ENCODE measurements at regions not wholly inside any gene's neighbourhood (a gene's known extent, or its start where the extent isn't known, plus 50 kb on each side); places are given as distances from the start of the nearest gene placed in this dataset.
"Not testable (repeated sequence)": the region's sequence is repeated elsewhere in the genome, so short reads cannot be mapped to it uniquely, and the experiment has no call there.

GRCh38 chr5:178063277-178063676 is 50.1 kb upstream of the N4BP3 start:
- no peak overlapping the region for H3K27ac ChIP-seq
- no peak overlapping the region for H3K4me3 ChIP-seq
- ATAC-seq (no peak), DNase-seq (no peak)
- TF ChIP-seq CTCF (IDR thresholded peaks at IDR 0.05) = no peak
- H3K36me3 ChIP-seq = no peaks in the 10 kb centered on the region
- H3K4me1 ChIP-seq = no peaks in the 10 kb centered on the region
- intact Hi-C loops (cut with DNase I) = no loop called here
- H3K9me3 ChIP-seq = no peaks in the 10 kb centered on the region
- H3K27me3 ChIP-seq (ENCODE audit: low read depth) = peaks cover 12% of the 10 kb centered on the region

GRCh38 chr5:178058321-178059012 is 54.9 kb upstream of the N4BP3 start:
- H3K4me3 ChIP-seq = no peak overlapping the region
- DNase-seq (peak; percentile 62), ATAC-seq (peak; percentile 57 to 80)
- intact Hi-C loops (cut with DNase I) = no loop called here
- peaks cover 3% of the 10 kb centered on the region for H3K27me3 ChIP-seq (ENCODE audit: low read depth)
- no peak for TF ChIP-seq CTCF (IDR thresholded peaks at IDR 0.05)
- H3K27ac ChIP-seq = no peak overlapping the region
- H3K36me3 ChIP-seq = no peaks in the 10 kb centered on the region
- H3K4me1 ChIP-seq = no peaks in the 10 kb centered on the region
- H3K9me3 ChIP-seq = no peaks in the 10 kb centered on the region

- TF ChIP-seq CTCF (IDR thresholded peaks at IDR 0.05) = no peak
- ATAC-seq = peak in 1 of 2 donors; percentile 19
- H3K27me3 ChIP-seq (ENCODE audit: low read depth) = peaks cover 3% of the 10 kb centered on the region
- no peaks in the 10 kb centered on the region for H3K9me3 ChIP-seq
- no peak overlapping the region for H3K4me3 ChIP-seq
- H3K4me1 ChIP-seq = no peaks in the 10 kb centered on the region
- intact Hi-C loops (cut with DNase I) = no loop called here
- DNase-seq = no peak
- no peaks in the 10 kb centered on the region for H3K36me3 ChIP-seq
- H3K27ac ChIP-seq = no peak overlapping the region
Observed at GRCh38 chr5:178057839-178058238, 55.5 kb upstream of the N4BP3 start.

- H3K4me3 ChIP-seq = no peak overlapping the region
- intact Hi-C loops (cut with DNase I) = no loop called here
- peaks cover 3% of the 10 kb centered on the region for H3K27me3 ChIP-seq (ENCODE audit: low read depth)
- H3K27ac ChIP-seq = no peak overlapping the region
- no peaks in the 10 kb centered on the region for H3K36me3 ChIP-seq
- H3K4me1 ChIP-seq = no peaks in the 10 kb centered on the region
- no peak for DNase-seq
- no peak for ATAC-seq
- no peaks in the 10 kb centered on the region for H3K9me3 ChIP-seq
- no peak for TF ChIP-seq CTCF (IDR thresholded peaks at IDR 0.05)
Observed at GRCh38 chr5:178056935-178057334, 56.4 kb upstream of the N4BP3 start.

- H3K36me3 ChIP-seq; ATAC-seq; H3K4me1 ChIP-seq; H3K27ac ChIP-seq; H3K27me3 ChIP-seq (ENCODE audit: low read depth); H3K4me3 ChIP-seq; H3K9me3 ChIP-seq; DNase-seq; intact Hi-C loops (cut with DNase I): not testable (repeated sequence)
Observed at GRCh38 chr5:178055536-178055935, 57.8 kb upstream of the N4BP3 start.

- DNase-seq; H3K4me3 ChIP-seq; ATAC-seq; H3K27ac ChIP-seq; intact Hi-C loops (cut with DNase I); H3K27me3 ChIP-seq (ENCODE audit: low read depth); H3K4me1 ChIP-seq; H3K9me3 ChIP-seq; H3K36me3 ChIP-seq: not testable (repeated sequence)
Observed at GRCh38 chr5:178052062-178052461, 56.0 kb upstream of the PROP1 start.

GRCh38 chr5:178050873-178051272 is 54.8 kb upstream of the PROP1 start:
- H3K27ac ChIP-seq; H3K36me3 ChIP-seq; intact Hi-C loops (cut with DNase I); H3K4me3 ChIP-seq; H3K4me1 ChIP-seq; H3K9me3 ChIP-seq; H3K27me3 ChIP-seq (ENCODE audit: low read depth); DNase-seq: not testable (repeated sequence)
- ATAC-seq = peak; percentile 71 to 72

GRCh38 chr5:178047943-178048342 is 51.9 kb upstream of the PROP1 start:
- H3K27ac ChIP-seq; H3K4me3 ChIP-seq; H3K4me1 ChIP-seq; intact Hi-C loops (cut with DNase I); DNase-seq; ATAC-seq; H3K9me3 ChIP-seq; H3K36me3 ChIP-seq; H3K27me3 ChIP-seq (ENCODE audit: low read depth): not testable (repeated sequence)

GRCh38 chr5:178046757-178047399 is 50.8 kb upstream of the PROP1 start:
- H3K4me1 ChIP-seq; H3K9me3 ChIP-seq; H3K36me3 ChIP-seq; H3K4me3 ChIP-seq; DNase-seq; H3K27ac ChIP-seq; intact Hi-C loops (cut with DNase I); ATAC-seq; H3K27me3 ChIP-seq (ENCODE audit: low read depth): not testable (repeated sequence)

- H3K27me3 ChIP-seq (ENCODE audit: low read depth); H3K27ac ChIP-seq; ATAC-seq; H3K4me3 ChIP-seq; DNase-seq; H3K9me3 ChIP-seq; H3K36me3 ChIP-seq; intact Hi-C loops (cut with DNase I); H3K4me1 ChIP-seq: not testable (repeated sequence)
Observed at GRCh38 chr5:178045963-178046362, 49.9 kb upstream of the PROP1 start.

All from lower lobe of right lung (tissue), 2 donors.